Central memory CD4-positive, alpha-beta T cell (primary cell): ENCODE measurements at regions not wholly inside any gene's neighbourhood (a gene's known extent, or its start where the extent isn't known, plus 50 kb on each side); places are given as distances from the start of the nearest gene placed in this dataset.
A peak's percentile ranks its signal among the peaks of the same experiment; 100 is the strongest.
"Not testable (repeated sequence)": the region's sequence is repeated elsewhere in the genome, so short reads cannot be mapped to it uniquely, and the experiment has no call there.

Source experiments
- DNase-seq: peaks from one replicate; pipeline ENCODE4 v3.0.0; 2022

- DNase-seq, result no peak
Observed at GRCh38 chr10:80697926-80698325, 160.2 kb downstream of the SH2D4B start.

- DNase-seq, result peak; percentile 26
Observed at GRCh38 chr10:80699602-80700039, 161.9 kb downstream of the SH2D4B start.

- no peak for DNase-seq
Observed at GRCh38 chr10:80700252-80700651, 162.6 kb downstream of the SH2D4B start.

- DNase-seq, result no peak
Observed at GRCh38 chr10:80700760-80701444, 163.2 kb downstream of the SH2D4B start.

GRCh38 chr10:80701706-80702105 is 164.0 kb downstream of the SH2D4B start:
- DNase-seq, result no peak

GRCh38 chr10:80702143-80702542 is 164.4 kb downstream of the SH2D4B start:
- DNase-seq, result no peak

- DNase-seq, result no peak
Observed at GRCh38 chr10:80705899-80706298, 168.2 kb downstream of the SH2D4B start.

- no peak for DNase-seq
Observed at GRCh38 chr10:80708185-80708584, 170.5 kb downstream of the SH2D4B start.

- no peak for DNase-seq
Observed at GRCh38 chr10:80708808-80709207, 171.1 kb downstream of the SH2D4B start.

GRCh38 chr10:80709866-80710265 is 172.2 kb downstream of the SH2D4B start:
- DNase-seq, result no peak

GRCh38 chr10:80713398-80713928 is 175.8 kb downstream of the SH2D4B start:
- no peak for DNase-seq

GRCh38 chr10:80714566-80714965 is 176.9 kb downstream of the SH2D4B start:
- no peak for DNase-seq

- no peak for DNase-seq
Observed at GRCh38 chr10:80718024-80718423, 180.3 kb downstream of the SH2D4B start.

GRCh38 chr10:80719935-80720334 is 182.2 kb downstream of the SH2D4B start:
- DNase-seq, result no peak

- no peak for DNase-seq
Observed at GRCh38 chr10:80720549-80720948, 182.8 kb downstream of the SH2D4B start.

- not testable (repeated sequence) for DNase-seq
Observed at GRCh38 chr10:80728354-80728753, 190.7 kb downstream of the SH2D4B start.

GRCh38 chr10:80729896-80730295 is 192.2 kb downstream of the SH2D4B start:
- no peak for DNase-seq

- no peak for DNase-seq
Observed at GRCh38 chr10:80730522-80730921, 192.8 kb downstream of the SH2D4B start.

- DNase-seq, result no peak
Observed at GRCh38 chr10:80734589-80734988, 196.9 kb downstream of the SH2D4B start.

- DNase-seq, result no peak
Observed at GRCh38 chr10:80737209-80737608, 199.5 kb downstream of the SH2D4B start.

GRCh38 chr10:80739328-80739727 is 201.6 kb downstream of the SH2D4B start:
- DNase-seq, result no peak

GRCh38 chr10:80739963-80740715 is 202.4 kb downstream of the SH2D4B start:
- DNase-seq, result no peak

- DNase-seq, result no peak
Observed at GRCh38 chr10:80741278-80741677, 203.6 kb downstream of the SH2D4B start.

GRCh38 chr10:80750268-80750667 is 212.6 kb downstream of the SH2D4B start:
- no peak for DNase-seq
